Fibroblast of pulmonary artery (primary cell): ENCODE measurements at regions not wholly inside any gene's neighbourhood (a gene's known extent, or its start where the extent isn't known, plus 50 kb on each side); places are given as distances from the start of the nearest gene placed in this dataset.

Experiments used
- DNase-seq: peaks from one replicate; pipeline ENCODE4 v3.0.0-alpha.2; 2010; ENCODE audit warnings: low read depth
- H3K4me3 ChIP-seq: replicated peaks from 2 replicates; pipeline ENCODE4 v1.5.1; 2011; ENCODE audit warnings: low read depth, mild to moderate bottlenecking, control low read depth, low read length, moderate library complexity
- CTCF ChIP-seq: IDR thresholded peaks from 2 replicates; pipeline ENCODE4 v1.5.1; 2011; ENCODE audit warnings: mild to moderate bottlenecking, control low read depth, low read length, inconsistent platforms; ENCODE audit errors: missing control alignments

GRCh38 chr5:103435136-103435889 is 127.3 kb downstream of the NUDT12 start:
- no peak for DNase-seq
- no peak for TF ChIP-seq CTCF
- no peak overlapping the region for H3K4me3 ChIP-seq

- H3K4me3 ChIP-seq = no peak overlapping the region
- no peak for TF ChIP-seq CTCF
- no peak for DNase-seq
Measured at GRCh38 chr5:103434057-103434456, 128.5 kb downstream of the NUDT12 start.

DNA sequence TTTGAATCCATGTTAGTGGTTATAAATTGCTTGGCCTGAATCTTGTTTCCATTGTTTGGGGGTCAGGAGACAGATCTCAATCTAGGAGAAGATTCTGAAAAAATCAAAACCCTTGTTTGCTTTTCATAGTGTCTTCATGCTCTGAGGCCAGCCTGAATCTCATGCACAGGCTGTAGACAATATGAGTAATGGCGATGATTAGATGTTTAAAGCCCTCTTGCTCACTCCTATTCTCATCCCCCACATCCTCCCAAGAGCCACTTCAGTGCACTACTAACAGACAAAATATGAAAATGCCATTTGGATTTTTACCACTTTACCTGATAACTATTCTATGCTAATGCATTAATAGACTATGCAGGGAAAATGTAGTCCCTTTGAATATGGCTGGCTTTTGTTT is 129.4 kb downstream of the NUDT12 start:
- DNase-seq = no peak
- no peak for TF ChIP-seq CTCF
- no peak overlapping the region for H3K4me3 ChIP-seq

- H3K4me3 ChIP-seq = no peak overlapping the region
- no peak for DNase-seq
- TF ChIP-seq CTCF = no peak
Measured at GRCh38 chr5:103428923-103429322, 133.7 kb downstream of the NUDT12 start.

- DNase-seq = peak; percentile 72
- no peak overlapping the region for H3K4me3 ChIP-seq
- no peak for TF ChIP-seq CTCF
Measured at GRCh38 chr5:103428411-103428871, 134.1 kb downstream of the NUDT12 start.

DNA sequence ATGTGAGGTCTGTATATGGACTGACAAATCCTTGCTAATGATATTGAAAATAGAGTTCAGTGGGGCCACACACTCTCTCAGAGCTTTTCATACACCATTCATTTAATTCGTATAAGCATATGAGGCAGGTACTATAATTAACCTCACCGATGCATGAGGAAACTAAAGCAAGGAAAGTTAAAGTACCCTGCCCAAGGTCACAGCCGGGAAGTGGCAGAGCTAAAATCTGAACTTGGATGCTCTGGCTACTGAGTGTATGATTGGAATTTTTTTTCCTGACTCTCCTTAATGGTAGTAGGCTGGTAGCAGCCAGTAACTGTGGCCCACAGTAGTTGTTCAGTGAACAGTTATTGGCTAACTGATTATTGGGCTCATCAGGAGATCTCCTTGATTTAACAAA is 135.3 kb downstream of the NUDT12 start:
- no peak for DNase-seq
- no peak for TF ChIP-seq CTCF
- no peak overlapping the region for H3K4me3 ChIP-seq
